Upper lobe of left lung (tissue), 6 donors: ENCODE measurements at regions not wholly inside any gene's neighbourhood (a gene's known extent, or its start where the extent isn't known, plus 50 kb on each side); places are given as distances from the start of the nearest gene placed in this dataset.

ENCODE experiments used
- ATAC-seq, 2 donors: fragments of 200-7000 bp; cut with Tn5 transposase; one replicate each; pipeline ENCODE4 v1.9.1; 2022; ENCODE audit warnings: mild to moderate bottlenecking in 2 of 2, moderate library complexity in 2 of 2; ENCODE audit not compliant: low FRiP score in 2 of 2
- DNase-seq, 2 donors: peaks; one replicate each; pipeline ENCODE4 v3.0.0-alpha.2; 2019 to 2020
- H3K27ac ChIP-seq, 4 donors: fragments of 200-600 bp; sonication (generic); one replicate each; pipeline ENCODE4 v1.5.1; 2016 to 2019
- H3K27me3 ChIP-seq, 4 donors: fragments of 200-600 bp; sonication (generic); one replicate each; pipeline ENCODE4 v1.5.1; 2017 to 2019
- H3K36me3 ChIP-seq, 4 donors: fragments of 200-600 bp; sonication (generic); one replicate each; pipeline ENCODE4 v1.5.1; 2016 to 2019
- H3K4me1 ChIP-seq, 4 donors: fragments of 200-600 bp; sonication (generic); one replicate each; pipeline ENCODE4 v1.5.1; 2018 to 2019
- H3K4me3 ChIP-seq, 4 donors: fragments of 200-600 bp; sonication (generic); one replicate each; pipeline ENCODE4 v1.5.1; 2017 to 2019; ENCODE audit warnings: mild to moderate bottlenecking in 2 of 4, moderate library complexity in 1 of 4
- H3K9me3 ChIP-seq, 4 donors: fragments of 200-600 bp; sonication (generic); one replicate each; pipeline ENCODE4 v1.5.1; 2018 to 2019
- CTCF ChIP-seq, 6 experiments: fragments of 450-650 bp in 4 of 6; fragments of 200-600 bp in 2 of 6; sonication (generic) in 2 of 6; IDR thresholded peaks; one replicate each; pipeline ENCODE4 v1.5.1; 2016 to 2019; ENCODE audit warnings: antibody characterized with exemption in 6 of 6
- EP300 ChIP-seq, 4 donors: sonication (generic); formaldehyde crosslinking; IDR thresholded peaks; one replicate each; pipeline ENCODE4 v1.5.1; 2017; ENCODE audit warnings: antibody characterized with exemption in 4 of 4, control low read depth in 2 of 4
- POLR2A ChIP-seq, 4 donors: fragments of 450-650 bp; IDR thresholded peaks; one replicate each; pipeline ENCODE4 v1.5.1; 2016 to 2017; ENCODE audit warnings: antibody characterized with exemption in 4 of 4, mild to moderate bottlenecking in 2 of 4
- POLR2AphosphoS5 ChIP-seq, 2 donors: sonication (generic); formaldehyde crosslinking; IDR thresholded peaks; one replicate each; pipeline ENCODE4 v1.5.1; 2017; ENCODE audit warnings: antibody characterized with exemption in 2 of 2
- WGBS, 2 donors: methylation state at CpG; one replicate each; pipeline ENCODE4 v1.1.5; 2017 to 2018; 5-methylcytosine and 5-hydroxymethylcytosine counted together
- donor health status: DM: no; HTN: no; CAD: no; lungs with moderate emphysema.
- donor health status: DM: no; HTN: yes; CAD: no; lungs with severe emphysema.

- DNase-seq (no peak), ATAC-seq (no peak)
- no peak for TF ChIP-seq EP300 (IDR thresholded peaks at IDR 0.05)
- TF ChIP-seq CTCF (IDR thresholded peaks at IDR 0.05): no peak
- no peak for TF ChIP-seq POLR2AphosphoS5 (IDR thresholded peaks at IDR 0.05)
- TF ChIP-seq POLR2A (IDR thresholded peaks at IDR 0.05): no peak
- no peaks in the 10 kb centered on the region for H3K4me1 ChIP-seq
- 83 to 90% methylated on average over 3 of the region's 3 CpGs for WGBS, 2 donors
- H3K27me3 ChIP-seq: no peaks in the 10 kb centered on the region
- no peak overlapping the region for H3K4me3 ChIP-seq
- no peaks in the 10 kb centered on the region for H3K36me3 ChIP-seq
- H3K27ac ChIP-seq: no peak overlapping the region
- H3K9me3 ChIP-seq: no peaks in the 10 kb centered on the region
Measured at GRCh38 chr2:22995576-22995975, 389.4 kb upstream of the KLHL29 start.

GRCh38 chr2:22996911-22997310, 388.1 kb upstream of the KLHL29 start:
- Histone ChIP-seq H3K27me3 (no peaks in the 10 kb centered on the region), H3K4me1 (no peaks in the 10 kb centered on the region), H3K9me3 (no peaks in the 10 kb centered on the region), H3K4me3 (no peak overlapping the region), H3K36me3 (no peaks in the 10 kb centered on the region), H3K27ac (no peak overlapping the region)
- TF ChIP-seq CTCF (IDR thresholded peaks at IDR 0.05) (no peak), POLR2A (IDR thresholded peaks at IDR 0.05) (no peak), POLR2AphosphoS5 (IDR thresholded peaks at IDR 0.05) (no peak), EP300 (IDR thresholded peaks at IDR 0.05) (no peak)
- ATAC-seq: no peak
- no peak for DNase-seq
- WGBS, 2 donors: 83 to 91% methylated on average over 2 of the region's 2 CpGs

GRCh38 chr2:22998359-22998758, 386.6 kb upstream of the KLHL29 start:
- H3K9me3 ChIP-seq: no peaks in the 10 kb centered on the region
- DNase-seq (no peak), ATAC-seq (no peak)
- TF ChIP-seq POLR2A (IDR thresholded peaks at IDR 0.05) (no peak), EP300 (IDR thresholded peaks at IDR 0.05) (no peak), CTCF (IDR thresholded peaks at IDR 0.05) (no peak), POLR2AphosphoS5 (IDR thresholded peaks at IDR 0.05) (no peak)
- H3K27ac ChIP-seq: no peak overlapping the region
- no peaks in the 10 kb centered on the region for H3K36me3 ChIP-seq
- H3K4me1 ChIP-seq: no peaks in the 10 kb centered on the region
- no peaks in the 10 kb centered on the region for H3K27me3 ChIP-seq
- H3K4me3 ChIP-seq: no peak overlapping the region
- WGBS, 2 donors: 73 to 82% methylated on average over 3 of the region's 3 CpGs

GRCh38 chr2:22999951-23000350, 385.0 kb upstream of the KLHL29 start:
- Histone ChIP-seq H3K4me1 (no peaks in the 10 kb centered on the region), H3K36me3 (no peaks in the 10 kb centered on the region), H3K27me3 (no peaks in the 10 kb centered on the region), H3K9me3 (no peaks in the 10 kb centered on the region), H3K27ac (no peak overlapping the region), H3K4me3 (no peak overlapping the region)
- TF ChIP-seq POLR2AphosphoS5 (IDR thresholded peaks at IDR 0.05): no peak
- TF ChIP-seq POLR2A (IDR thresholded peaks at IDR 0.05): no peak
- no peak for TF ChIP-seq CTCF (IDR thresholded peaks at IDR 0.05)
- TF ChIP-seq EP300 (IDR thresholded peaks at IDR 0.05): no peak
- no peak for DNase-seq
- no peak for ATAC-seq
- WGBS, 2 donors: 82 to 84% methylated on average over 4 of the region's 4 CpGs

GRCh38 chr2:23002234-23002633, 382.7 kb upstream of the KLHL29 start:
- Histone ChIP-seq H3K27ac (no peak overlapping the region), H3K9me3 (no peaks in the 10 kb centered on the region), H3K4me1 (no peaks in the 10 kb centered on the region), H3K36me3 (no peaks in the 10 kb centered on the region), H3K4me3 (no peak overlapping the region), H3K27me3 (no peaks in the 10 kb centered on the region)
- TF ChIP-seq EP300 (IDR thresholded peaks at IDR 0.05) (no peak), CTCF (IDR thresholded peaks at IDR 0.05) (no peak), POLR2AphosphoS5 (IDR thresholded peaks at IDR 0.05) (no peak), POLR2A (IDR thresholded peaks at IDR 0.05) (no peak)
- WGBS, 2 donors: 88 to 97% methylated on average over 1 of the region's 1 CpG
- no peak for DNase-seq
- ATAC-seq: no peak
